Psoas muscle (tissue), 7 donors: ENCODE measurements at regions not wholly inside any gene's neighbourhood (a gene's known extent, or its start where the extent isn't known, plus 50 kb on each side); places are given as distances from the start of the nearest gene placed in this dataset.

Experiments used
- ATAC-seq, 4 donors: fragments of 200-7000 bp; cut with Tn5 transposase; one replicate each; pipeline ENCODE4 v1.9.1; 2020; ENCODE audit warnings: moderate library complexity in 3 of 4, mild to moderate bottlenecking in 2 of 4
- DNase-seq, 2 donors: peaks; one replicate each; pipeline ENCODE4 v3.0.0-alpha.2; 2020
- H3K27ac ChIP-seq: fragments of 200-600 bp; one replicate; pipeline ENCODE4 v1.8.0; 2022
- H3K27me3 ChIP-seq, 3 donors: fragments of 200-600 bp in 1 of 3; one replicate each; pipeline versions ENCODE4 v1.6.1 to v1.8.0; 2013 to 2022; ENCODE audit warnings: low read length in 2 of 3, mild to moderate bottlenecking in 2 of 3, moderate library complexity in 1 of 3; ENCODE audit not compliant: insufficient read depth in 3 of 3
- H3K36me3 ChIP-seq, 2 donors: fragments of 200-600 bp in 1 of 2; one replicate each; pipeline versions ENCODE4 v1.6.1 to v1.8.0; 2013 to 2022; ENCODE audit warnings: low read depth in 1 of 2, mild to moderate bottlenecking in 1 of 2, moderate library complexity in 1 of 2; ENCODE audit not compliant: insufficient read depth in 1 of 2
- H3K4me1 ChIP-seq: fragments of 200-600 bp; one replicate; pipeline ENCODE4 v1.8.0; 2022
- H3K4me3 ChIP-seq: fragments of 200-600 bp; one replicate; pipeline ENCODE4 v1.8.0; 2022; ENCODE audit warnings: mild to moderate bottlenecking
- H3K9me3 ChIP-seq: fragments of 200-600 bp; one replicate; pipeline ENCODE4 v1.8.0; 2022
- CTCF ChIP-seq: fragments of 200-600 bp; IDR thresholded peaks from one replicate; pipeline ENCODE4 v1.8.0; 2022; ENCODE audit warnings: antibody characterized with exemption
- WGBS, 3 donors: extraction: QIAGEN DNeasy Blood & Tissue Kit; methylation state at CpG; one replicate each; pipeline versions ENCODE4 v1.1.6 to v1.1.7; 2013; 5-methylcytosine and 5-hydroxymethylcytosine counted together
- intact Hi-C, 2 donors: fragments of 100-400 bp; cut with DNase I; formaldehyde crosslinking; loops; one replicate each; pipeline versions ENCODE4 v1.11.0 to v1.14.2; 2022
- donor health status: healthy with polysubstance abuse.
- donor health status: DM: no; HTN: no; CAD: no; lungs with moderate emphysema.
- donor health status: Bipolar disorder and iron deficiency.
- donor health status: healthy.
- donor health status: DM: yes; HTN: yes; CAD: no.
- donor health status: DM: no; HTN: no; CAD: no.
- donor health status: DM: yes; HTN: yes; CAD: no.

GRCh38 chr1:25113731-25114130 is 118.6 kb downstream of the SYF2 start:
- ATAC-seq, result no peak
- H3K9me3 ChIP-seq, result peaks cover 3% of the 10 kb centered on the region
- H3K27me3 ChIP-seq, result no peaks in the 10 kb centered on the region
- no peak for DNase-seq
- intact Hi-C loops, result no loop called here
- H3K4me1 ChIP-seq, result no peaks in the 10 kb centered on the region
- no peaks in the 10 kb centered on the region for H3K36me3 ChIP-seq
- WGBS, 3 donors, result 87 to 96% (median 89%) methylated on average over 4 of the region's 4 CpGs
- H3K27ac ChIP-seq, result no peak overlapping the region
- no peak for TF ChIP-seq CTCF
- H3K4me3 ChIP-seq, result no peak overlapping the region

- Histone ChIP-seq H3K9me3 (peaks cover 3% of the 10 kb centered on the region), H3K27me3 (no peaks in the 10 kb centered on the region), H3K4me1 (no peaks in the 10 kb centered on the region), H3K27ac (no peak overlapping the region), H3K4me3 (no peak overlapping the region), H3K36me3 (no peaks in the 10 kb centered on the region)
- intact Hi-C loops, result no loop called here
- ATAC-seq, result no peak
- no peak for TF ChIP-seq CTCF
- 33 to 59% (median 38%) methylated on average over 3 of the region's 3 CpGs for WGBS, 3 donors
- no peak for DNase-seq
These were observed 119.2 kb downstream of the SYF2 start for GRCh38 chr1:25113086-25113485.

GRCh38 chr1:25112400-25112799 is 119.9 kb downstream of the SYF2 start:
- intact Hi-C loops, result no loop called here
- ATAC-seq (no peak), DNase-seq (no peak)
- no peak for TF ChIP-seq CTCF
- H3K27me3 ChIP-seq, result peaks cover 0 to 4% (median 0%) of the 10 kb centered on the region in 3 donors
- 84 to 90% (median 88%) methylated on average over 6 of the region's 6 CpGs for WGBS, 3 donors
- H3K27ac ChIP-seq, result no peak overlapping the region
- no peaks in the 10 kb centered on the region for H3K4me1 ChIP-seq
- H3K9me3 ChIP-seq, result peaks cover 3% of the 10 kb centered on the region
- H3K4me3 ChIP-seq, result no peak overlapping the region
- no peaks in the 10 kb centered on the region for H3K36me3 ChIP-seq

- DNase-seq (no peak), ATAC-seq (no peak)
- no peak overlapping the region for H3K4me3 ChIP-seq
- peaks cover 3% of the 10 kb centered on the region for H3K9me3 ChIP-seq
- intact Hi-C loops, result no loop called here
- H3K36me3 ChIP-seq, result no peaks in the 10 kb centered on the region
- WGBS, 3 donors, result 69 to 80% (median 71%) methylated on average over 7 of the region's 7 CpGs
- H3K27me3 ChIP-seq, result peaks cover 0 to 10% (median 0%) of the 10 kb centered on the region in 3 donors
- H3K4me1 ChIP-seq, result no peaks in the 10 kb centered on the region
- H3K27ac ChIP-seq, result no peak overlapping the region
- TF ChIP-seq CTCF, result no peak
These were observed 120.6 kb downstream of the SYF2 start for GRCh38 chr1:25111706-25112105.

GRCh38 chr1:25110485-25110884 is 121.8 kb downstream of the SYF2 start:
- peaks cover 3% of the 10 kb centered on the region for H3K9me3 ChIP-seq
- H3K27ac ChIP-seq, result no peak overlapping the region
- TF ChIP-seq CTCF, result no peak
- ATAC-seq (no peak), DNase-seq (no peak)
- no peak overlapping the region for H3K4me3 ChIP-seq
- intact Hi-C loops, result no loop called here
- 93 to 95% (median 95%) methylated on average over 7 of the region's 7 CpGs for WGBS, 3 donors
- H3K36me3 ChIP-seq, result no peaks in the 10 kb centered on the region
- peaks cover 0 to 17% (median 1%) of the 10 kb centered on the region in 3 donors for H3K27me3 ChIP-seq
- H3K4me1 ChIP-seq, result no peaks in the 10 kb centered on the region
